Keratinocyte (primary cell): ENCODE measurements at regions not wholly inside any gene's neighbourhood (a gene's known extent, or its start where the extent isn't known, plus 50 kb on each side); places are given as distances from the start of the nearest gene placed in this dataset.

ENCODE experiments used
- DNase-seq: peaks from one replicate; pipeline ENCODE4 v3.0.0-alpha.2; 2011; ENCODE audit warnings: low read depth, missing footprints, low spot score
- FAIRE-seq: peaks from 2 replicates; lab custom pipeline; 2011; peaks lifted over from hg19 to GRCh38; lab: Jason Lieb, UNC
- H2AFZ ChIP-seq: 2 replicates; pipeline ENCODE4 v1.6.0; 2012; ENCODE audit warnings: low read length, control low read depth, inconsistent platforms; ENCODE audit not compliant: control insufficient read depth
- H3K27ac ChIP-seq: 2 replicates; pipeline ENCODE4 v1.5.1; 2011; ENCODE audit warnings: low read length; ENCODE audit not compliant: control insufficient read depth, insufficient read depth
- H3K27me3 ChIP-seq: 3 replicates; pipeline ENCODE4 v1.6.0; 2011; ENCODE audit warnings: low read length; ENCODE audit not compliant: control insufficient read depth, insufficient read depth; ENCODE audit errors: extremely low read depth
- H3K36me3 ChIP-seq, 2 experiments: 2 replicates in 1 of 2; 3 replicates in 1 of 2; pipeline ENCODE4 v1.5.1; 2011; ENCODE audit warnings: low read length in 2 of 2, mild to moderate bottlenecking in 1 of 2; ENCODE audit not compliant: control insufficient read depth in 2 of 2, insufficient read depth in 2 of 2; ENCODE audit errors: extremely low read depth in 1 of 2
- H3K4me1 ChIP-seq: 3 replicates; pipeline ENCODE4 v1.5.1; 2011; ENCODE audit warnings: low read length; ENCODE audit not compliant: control insufficient read depth, insufficient read depth; ENCODE audit errors: extremely low read depth
- H3K4me2 ChIP-seq: 3 replicates; pipeline ENCODE4 v1.6.0; 2011; ENCODE audit warnings: low read depth, low read length; ENCODE audit not compliant: control insufficient read depth, insufficient read depth; ENCODE audit errors: extremely low read depth
- H3K4me3 ChIP-seq, 3 experiments: fragments of 200-600 bp in 1 of 3; sonication (generic) in 1 of 3; 2 replicates in 2 of 3; 3 replicates in 1 of 3; pipeline ENCODE4 v1.5.1; 2011 to 2016; ENCODE audit warnings: low read length in 3 of 3, mild to moderate bottlenecking in 3 of 3, control low read depth in 2 of 3, inconsistent platforms in 1 of 3, low read depth in 1 of 3, mixed read lengths in 1 of 3, mixed run types in 1 of 3, moderate library complexity in 1 of 3; ENCODE audit not compliant: control insufficient read depth in 2 of 3, insufficient read depth in 2 of 3; ENCODE audit errors: extremely low read depth in 1 of 3
- H3K79me2 ChIP-seq: 2 replicates; pipeline ENCODE4 v1.6.0; 2012; ENCODE audit warnings: low read length; ENCODE audit not compliant: control insufficient read depth, insufficient read depth
- H3K9ac ChIP-seq: 3 replicates; pipeline ENCODE4 v1.6.0; 2011; ENCODE audit warnings: low read length; ENCODE audit not compliant: control insufficient read depth, insufficient read depth; ENCODE audit errors: extremely low read depth
- H3K9me1 ChIP-seq: 3 replicates; pipeline ENCODE4 v1.6.0; 2011; ENCODE audit warnings: low read length; ENCODE audit not compliant: control insufficient read depth, insufficient read depth; ENCODE audit errors: extremely low read depth
- H3K9me3 ChIP-seq: 2 replicates; pipeline ENCODE4 v1.5.1; 2012; ENCODE audit warnings: low read depth, low read length; ENCODE audit not compliant: control insufficient read depth
- H4K20me1 ChIP-seq: 3 replicates; pipeline ENCODE4 v1.6.0; 2011; ENCODE audit warnings: low read length; ENCODE audit not compliant: control insufficient read depth, insufficient read depth; ENCODE audit errors: extremely low read depth
- CTCF ChIP-seq, 3 experiments: IDR thresholded peaks in 1 of 3; conservative IDR thresholded peaks in 1 of 3; optimal IDR thresholded peaks in 1 of 3; 2 replicates in 2 of 3; 3 replicates in 1 of 3; pipeline versions ENCODE3 to v1.5.1; 2011; ENCODE audit warnings: low read length in 3 of 3, mild to moderate bottlenecking in 3 of 3, moderate library complexity in 2 of 3, control low read depth in 1 of 3, inconsistent platforms in 1 of 3; ENCODE audit not compliant: insufficient read depth in 2 of 3; ENCODE audit errors: extremely low read depth in 1 of 3
- EZH2 ChIP-seq: IDR thresholded peaks from one replicate; pipeline ENCODE4 v1.6.1; 2012; ENCODE audit warnings: inconsistent platforms, mild to moderate bottlenecking, low read length, moderate library complexity
- dilution Hi-C: fragments of 300-500 bp; cut with MboI; formaldehyde crosslinking; loops from one replicate; pipeline ENCODE4 v1.7.0; 2020; ENCODE audit warnings: low sequenced_read_pairs; ENCODE audit not compliant: extremely low pct_ligation_motif_present

- Histone ChIP-seq H3K4me1 (peaks cover 43% of the 10 kb centered on the region), H3K9me3 (no peaks in the 10 kb centered on the region), H3K9me1 (no peaks in the 10 kb centered on the region), H3K27ac (peak overlapping the region; percentile 63), H4K20me1 (no peaks in the 10 kb centered on the region), H3K27me3 (no peaks in the 10 kb centered on the region), H3K9ac (no peak overlapping the region), H3K4me2 (peak overlapping the region; percentile 25), H3K36me3 (no peaks in the 10 kb centered on the region), H2AFZ (no peak overlapping the region), H3K4me3 (no peak overlapping the region), H3K79me2 (no peaks in the 10 kb centered on the region)
- TF ChIP-seq CTCF (optimal IDR thresholded peaks at IDR 0.05 in 1 of 3, IDR thresholded peaks at IDR 0.05 in 1 of 3, conservative IDR thresholded peaks at IDR 0.05 in 1 of 3; ENCODE audit: extremely low read depth in 1 of 3, insufficient read depth in 2 of 3, low read length in 3 of 3) (no peak), EZH2 (no peak)
- peak; percentile 76 for DNase-seq
- no peak for FAIRE-seq
- dilution Hi-C loops: no loop called here
These were observed 57.5 kb upstream of the PLET1 start for GRCh38 chr11:112318184-112318591.

GRCh38 chr11:112318661-112319060, 58.0 kb upstream of the PLET1 start:
- Histone ChIP-seq H3K9ac (no peak overlapping the region), H3K4me3 (peak overlapping the region in 1 of 3 experiments; percentile 23), H3K4me1 (peaks cover 43% of the 10 kb centered on the region), H3K9me1 (no peaks in the 10 kb centered on the region), H3K79me2 (no peaks in the 10 kb centered on the region), H2AFZ (no peak overlapping the region), H3K27me3 (no peaks in the 10 kb centered on the region), H3K27ac (peak overlapping the region; percentile 63), H3K9me3 (no peaks in the 10 kb centered on the region), H3K4me2 (peak overlapping the region; percentile 15), H4K20me1 (no peaks in the 10 kb centered on the region), H3K36me3 (no peaks in the 10 kb centered on the region)
- FAIRE-seq (no peak), DNase-seq (no peak)
- dilution Hi-C loops: no loop called here
- no peak for TF ChIP-seq EZH2

- Histone ChIP-seq H3K79me2 (no peaks in the 10 kb centered on the region), H3K36me3 (no peaks in the 10 kb centered on the region), H3K9ac (peak overlapping the region; percentile 24), H3K4me1 (peaks cover 43% of the 10 kb centered on the region), H3K9me1 (no peaks in the 10 kb centered on the region), H3K9me3 (no peaks in the 10 kb centered on the region), H2AFZ (no peak overlapping the region), H3K4me2 (peak overlapping the region; percentile 77), H4K20me1 (no peaks in the 10 kb centered on the region), H3K27me3 (no peaks in the 10 kb centered on the region), H3K27ac (peak overlapping the region; percentile 86), H3K4me3 (peak overlapping the region in 1 of 3 experiments; percentile 15)
- TF ChIP-seq CTCF (optimal IDR thresholded peaks at IDR 0.05 in 1 of 3, IDR thresholded peaks at IDR 0.05 in 1 of 3, conservative IDR thresholded peaks at IDR 0.05 in 1 of 3; ENCODE audit: extremely low read depth in 1 of 3, insufficient read depth in 2 of 3, low read length in 3 of 3) (no peak), EZH2 (no peak)
- dilution Hi-C loops: no loop called here
- DNase-seq (peak; percentile 68), FAIRE-seq (peak; percentile 92)
These were observed 60.0 kb upstream of the PLET1 start for GRCh38 chr11:112320668-112321067.
